SHP77 treated with DMSO at 0.1 percent for 48 hours (cell line): ENCODE measurements at regions not wholly inside any gene's neighbourhood (a gene's known extent, or its start where the extent isn't known, plus 50 kb on each side); places are given as distances from the start of the nearest gene placed in this dataset.
"Not testable (repeated sequence)": the region's sequence is repeated elsewhere in the genome, so short reads cannot be mapped to it uniquely, and the experiment has no call there.

ENCODE experiments used
- DNase-seq: peaks from one replicate; lab custom pipeline; 2025; lab: John Stamatoyannopoulos, UW

- no peak for DNase-seq
Observed at GRCh38 chr10:8344756-8345155, 290.3 kb downstream of the GATA3 start.

DNA sequence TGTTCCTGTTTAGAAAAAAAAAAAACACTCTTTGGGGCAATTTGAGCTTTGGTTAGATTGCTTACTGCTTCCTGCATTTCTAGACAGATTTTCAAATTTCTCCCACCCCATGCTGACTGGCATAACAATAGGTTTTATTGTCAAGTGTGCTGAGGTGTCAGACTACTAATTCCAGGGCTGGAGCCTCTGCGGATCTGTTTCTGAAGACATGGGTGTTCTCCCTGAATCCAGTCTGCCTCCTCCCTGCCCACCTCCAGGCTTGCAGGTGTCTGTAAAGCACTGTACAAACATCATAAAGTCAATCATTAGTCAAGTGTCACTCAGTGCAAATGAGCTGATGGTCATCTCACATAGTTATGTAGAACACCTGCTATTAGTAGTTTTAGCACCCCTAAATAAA is 292.4 kb downstream of the GATA3 start:
- DNase-seq: no peak

DNA sequence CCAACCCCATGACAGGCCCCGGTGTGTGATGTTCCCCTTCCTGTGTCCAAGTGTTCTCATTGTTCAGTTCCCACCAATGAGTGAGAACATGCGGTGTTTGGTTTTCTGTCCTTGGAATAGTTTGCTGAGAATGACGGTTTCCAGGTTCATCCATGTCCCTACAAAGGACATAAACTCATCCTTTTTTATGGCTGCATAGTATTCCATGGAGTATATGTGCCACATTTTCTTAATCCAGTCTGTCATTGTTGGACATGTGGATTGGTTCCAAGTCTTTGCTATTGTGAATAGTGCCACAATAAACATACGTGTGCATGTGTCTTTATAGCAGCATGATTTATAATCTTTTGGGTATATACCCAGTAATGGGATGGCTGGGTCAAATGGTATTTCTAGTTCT is 293.1 kb downstream of the GATA3 start:
- not testable (repeated sequence) for DNase-seq

GRCh38 chr10:8349610-8350249 is 295.2 kb downstream of the GATA3 start:
- no peak for DNase-seq

DNA sequence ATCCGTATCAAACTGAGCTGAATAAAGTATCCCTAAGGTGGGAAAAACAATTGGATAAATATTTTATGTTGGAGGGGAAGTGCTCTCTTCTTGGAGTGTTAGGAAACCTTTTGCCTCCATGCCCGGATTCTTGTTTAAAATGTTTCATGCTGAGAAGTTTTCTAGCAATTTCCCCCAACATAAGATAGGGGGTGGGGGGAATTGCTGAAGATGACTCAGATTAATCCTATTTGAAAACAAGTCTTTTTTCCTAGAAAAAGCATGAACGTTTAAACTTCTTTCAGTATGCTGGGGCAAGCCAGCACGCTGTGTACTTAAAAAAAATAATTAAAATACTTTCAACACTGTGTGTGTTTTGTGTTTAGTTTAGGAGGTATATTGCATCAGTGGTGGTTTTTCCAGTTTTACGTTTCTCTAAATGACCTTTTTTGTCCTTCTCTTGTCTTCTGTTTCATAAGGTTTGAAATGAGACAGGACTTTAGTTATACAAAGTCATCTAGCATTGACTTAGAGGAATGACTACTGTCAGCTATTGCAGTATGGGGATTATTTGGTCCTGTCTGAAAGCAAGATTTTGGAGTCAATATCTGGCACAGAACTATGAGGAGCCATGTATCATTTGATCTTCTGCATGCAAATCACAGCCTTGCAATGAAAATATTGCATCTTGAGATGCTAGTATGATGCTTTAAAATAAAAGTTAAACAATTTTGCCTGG is 295.9 kb downstream of the GATA3 start:
- DNase-seq: no peak

GRCh38 chr10:8352171-8353075 is 297.9 kb downstream of the GATA3 start:
- no peak for DNase-seq

DNA sequence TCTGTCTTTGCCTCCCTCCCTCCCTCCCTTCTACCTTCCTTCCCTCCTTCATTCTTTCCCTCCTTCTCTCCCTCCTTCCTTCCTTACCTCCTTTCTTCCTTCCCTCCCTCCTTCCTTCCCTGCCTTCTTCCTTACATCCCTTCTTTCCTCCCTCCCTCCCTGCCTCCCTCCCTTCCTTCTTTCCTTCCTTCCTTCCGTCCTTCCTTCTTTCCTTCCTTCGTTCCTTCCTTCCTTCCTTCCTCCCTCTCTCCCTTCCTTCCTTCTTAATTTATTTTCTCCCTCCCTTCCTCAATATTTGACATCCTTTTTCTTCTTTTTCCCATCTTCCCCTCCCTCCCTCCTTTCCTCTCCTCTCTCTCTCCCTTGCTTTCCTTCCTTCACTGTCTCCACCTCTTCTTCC is 301.8 kb downstream of the GATA3 start:
- no peak for DNase-seq

DNA sequence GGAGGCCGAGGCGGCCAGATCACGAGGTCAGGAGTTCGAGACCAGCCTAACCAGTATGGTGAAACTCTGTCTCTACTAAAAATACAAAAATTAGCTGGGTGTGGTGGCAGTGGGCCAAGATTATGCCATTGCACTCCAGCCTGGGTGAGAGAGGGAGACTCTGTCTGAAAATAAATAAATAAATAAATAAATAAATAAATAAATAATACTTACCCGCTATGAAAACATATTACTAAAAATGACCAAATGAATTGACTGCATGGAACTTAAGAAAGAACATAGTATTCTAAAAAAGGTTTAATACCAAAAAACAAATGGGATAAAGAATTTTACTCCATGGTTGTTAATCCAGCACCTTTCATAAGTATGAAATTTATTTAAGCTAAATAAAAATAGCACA is 305.0 kb downstream of the GATA3 start:
- no peak for DNase-seq

GRCh38 chr10:8360365-8360764 is 305.9 kb downstream of the GATA3 start:
- no peak for DNase-seq

DNA sequence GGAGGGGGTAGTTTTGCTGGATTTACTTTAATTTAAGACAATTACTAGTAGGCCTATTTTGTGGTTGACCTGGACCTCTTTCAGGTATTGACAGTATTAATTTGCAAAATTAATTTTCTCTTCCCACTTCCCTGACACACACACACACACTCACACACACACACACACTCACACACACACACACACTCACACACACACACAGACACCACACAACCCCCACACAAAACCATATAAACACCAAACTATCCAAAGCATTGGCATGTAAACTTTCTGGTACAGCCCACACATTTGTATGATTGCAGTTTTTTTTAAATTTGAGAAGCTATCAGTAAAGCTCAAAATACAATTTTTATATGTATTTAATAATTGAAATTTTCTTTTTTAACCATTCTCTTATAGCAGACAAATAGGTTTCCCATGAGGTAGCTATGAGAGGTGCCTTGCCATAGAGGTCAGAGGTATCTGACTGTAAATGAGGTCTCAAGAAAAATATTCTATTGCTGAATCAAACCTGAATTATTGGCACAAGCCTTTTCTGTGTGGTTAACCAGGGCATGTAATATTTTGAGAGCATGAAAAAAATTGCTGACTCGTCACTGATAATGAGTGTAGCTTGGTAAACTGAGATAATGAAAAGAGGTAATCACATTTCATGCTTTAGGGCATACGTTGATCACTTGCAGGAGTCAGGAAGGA is 306.5 kb downstream of the GATA3 start:
- DNase-seq: no peak

DNA sequence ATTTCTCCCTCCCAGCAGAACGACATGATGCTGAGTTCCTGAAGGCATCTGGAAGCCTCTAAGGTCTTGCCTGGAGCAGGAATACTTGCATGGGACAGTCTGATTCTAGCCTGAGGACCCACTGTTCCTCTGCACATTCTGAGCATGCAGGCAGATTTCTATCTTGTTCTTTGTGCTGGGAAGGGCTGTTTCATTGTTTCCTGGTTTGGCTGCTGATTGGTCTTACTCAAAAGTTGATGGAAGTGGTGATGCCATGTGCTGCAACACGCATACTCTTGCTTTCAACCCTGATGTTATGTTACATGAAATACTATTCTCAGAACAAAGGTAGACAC is 307.0 kb downstream of the GATA3 start:
- no peak for DNase-seq

DNA sequence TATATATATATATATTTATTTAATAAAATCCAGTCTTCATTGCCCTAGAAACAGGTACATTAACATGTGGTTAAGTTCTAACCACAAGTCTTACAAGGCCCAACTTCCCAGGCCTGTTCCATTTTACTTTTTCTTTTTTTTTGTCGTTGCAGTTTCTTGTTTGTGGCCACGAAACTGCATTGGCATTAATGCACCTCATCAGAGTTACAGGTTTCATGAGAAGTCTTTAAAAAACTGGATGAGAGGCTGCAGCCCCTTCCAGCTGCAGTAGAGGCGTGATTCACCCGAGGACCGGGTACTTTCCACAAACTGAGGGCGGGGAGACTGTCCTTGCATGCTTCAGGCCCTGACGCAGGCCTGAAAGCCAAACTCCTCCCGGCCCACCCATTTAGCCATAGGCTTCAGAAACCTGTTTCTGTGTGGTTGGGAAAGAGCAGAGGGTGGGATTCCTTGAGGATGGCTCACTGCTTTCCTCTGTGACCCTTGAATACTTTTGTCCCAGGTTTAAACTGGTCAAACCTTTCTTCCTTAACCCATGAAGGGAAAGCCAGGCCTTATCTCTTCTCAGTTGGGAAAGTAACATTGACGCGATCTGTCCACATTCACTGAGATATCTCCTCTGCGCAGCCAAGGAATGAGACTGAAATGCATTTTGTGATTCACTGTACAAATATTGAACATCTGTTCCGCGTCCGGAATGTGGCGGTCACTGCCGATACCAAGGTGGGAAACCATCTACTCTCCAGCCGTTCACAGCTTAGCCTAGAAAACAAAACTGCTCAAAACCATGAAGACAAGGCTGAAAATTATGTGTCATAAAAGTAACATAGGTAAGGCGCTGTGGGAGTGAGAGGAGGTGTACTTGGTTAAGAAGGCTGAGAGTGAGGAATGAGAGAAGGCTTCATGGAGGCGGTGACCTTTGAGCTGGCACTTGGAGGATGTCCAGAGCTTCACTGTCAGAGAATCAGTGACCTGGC is 311.7 kb downstream of the GATA3 start:
- no peak for DNase-seq

DNA sequence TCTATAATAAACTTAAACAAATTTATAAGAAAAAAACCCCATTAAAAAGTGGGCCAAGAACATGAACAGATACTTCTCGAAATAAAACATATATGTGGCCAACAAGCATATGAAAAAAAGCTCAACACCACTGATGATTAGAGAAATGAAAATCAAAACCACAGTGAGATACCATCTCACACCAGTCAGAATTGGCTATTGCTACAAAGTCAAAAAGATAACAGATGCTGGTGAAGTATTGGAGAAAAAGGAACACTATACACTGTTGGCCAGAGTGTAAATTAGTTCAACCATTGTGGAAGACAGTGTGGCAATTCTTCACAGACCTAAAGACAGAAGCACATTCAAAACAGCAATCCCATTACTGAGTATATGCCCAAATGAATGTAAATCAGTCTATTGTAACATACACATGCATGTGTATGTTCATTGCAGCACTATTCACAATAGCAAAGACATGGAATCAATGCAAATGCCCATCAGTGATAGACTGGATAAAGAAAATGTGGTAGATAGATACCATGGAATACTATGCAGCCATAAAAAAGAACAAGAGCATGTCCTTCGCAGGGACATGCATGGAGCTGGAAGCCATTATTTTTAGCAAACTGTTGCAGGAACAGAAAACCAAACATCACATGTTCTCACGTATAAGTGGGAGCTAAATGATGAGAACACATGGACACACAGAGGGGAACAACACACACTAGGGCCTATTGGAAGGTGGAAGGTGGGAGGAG is 313.4 kb downstream of the GATA3 start:
- DNase-seq: not testable (repeated sequence)

- DNase-seq: no peak
Observed at GRCh38 chr10:8369666-8370065, 315.2 kb downstream of the GATA3 start.

DNA sequence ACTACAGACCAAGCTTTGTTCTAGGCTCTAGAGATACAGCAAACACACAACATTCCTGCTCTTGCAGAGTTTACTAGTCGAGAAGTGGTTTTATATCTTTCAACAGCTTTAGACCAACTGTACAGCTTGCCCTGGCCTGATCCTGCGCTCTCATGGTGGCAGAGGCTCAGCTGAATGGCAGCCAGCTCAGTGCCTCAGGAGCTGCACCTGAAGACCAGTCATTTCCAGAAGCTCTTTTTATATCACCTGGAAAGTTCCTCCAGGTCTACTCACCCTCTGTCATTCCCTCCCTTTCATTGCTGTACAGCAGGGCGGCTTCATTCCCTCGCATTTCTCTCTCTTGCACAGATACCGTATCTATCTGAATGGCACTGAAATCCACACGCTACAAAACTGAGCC is 319.8 kb downstream of the GATA3 start:
- no peak for DNase-seq

GRCh38 chr10:8375137-8375536 is 320.6 kb downstream of the GATA3 start:
- no peak for DNase-seq

- no peak for DNase-seq
Observed at GRCh38 chr10:8378198-8378983, 323.9 kb downstream of the GATA3 start.

- no peak for DNase-seq
Observed at GRCh38 chr10:8379906-8380832, 325.7 kb downstream of the GATA3 start.
